Liver (tissue), 7 donors: ENCODE measurements at regions not wholly inside any gene's neighbourhood (a gene's known extent, or its start where the extent isn't known, plus 50 kb on each side); places are given as distances from the start of the nearest gene placed in this dataset.

Source experiments
- DNase-seq: peaks from one replicate; pipeline ENCODE4 v3.0.0-alpha.2; 2017; ENCODE audit warnings: low spot score
- H3K27ac ChIP-seq, 2 donors: one replicate each; pipeline ENCODE4 v1.7.0; 2013; ENCODE audit warnings: inconsistent platforms in 2 of 2, low read length in 2 of 2, control low read depth in 1 of 2, low read depth in 1 of 2, mild to moderate bottlenecking in 1 of 2
- H3K27me3 ChIP-seq, 4 donors: one replicate each; pipeline versions ENCODE4 v1.6.1 to v1.7.0; 2013; ENCODE audit warnings: low read length in 3 of 4, inconsistent platforms in 1 of 4, mild to moderate bottlenecking in 1 of 4, moderate library complexity in 1 of 4; ENCODE audit not compliant: control insufficient read depth in 4 of 4, insufficient read depth in 4 of 4
- H3K36me3 ChIP-seq, 4 donors: one replicate each; pipeline versions ENCODE4 v1.6.1 to v1.7.0; 2013; ENCODE audit warnings: low read length in 3 of 4, mild to moderate bottlenecking in 3 of 4, low read depth in 1 of 4, moderate library complexity in 1 of 4; ENCODE audit not compliant: control insufficient read depth in 4 of 4, insufficient read depth in 3 of 4
- H3K4me1 ChIP-seq, 4 donors: one replicate each; pipeline versions ENCODE4 v1.6.1 to v1.7.0; 2013; ENCODE audit warnings: low read length in 3 of 4, mild to moderate bottlenecking in 3 of 4, moderate library complexity in 1 of 4; ENCODE audit not compliant: control insufficient read depth in 4 of 4, insufficient read depth in 4 of 4
- H3K4me3 ChIP-seq, 3 donors: one replicate each; pipeline versions ENCODE4 v1.6.1 to v1.7.0; 2013; ENCODE audit warnings: low read length in 3 of 3, control low read depth in 1 of 3, low read depth in 1 of 3, mild to moderate bottlenecking in 1 of 3
- H3K9ac ChIP-seq, 2 donors: one replicate each; pipeline ENCODE4 v1.7.0; 2013; ENCODE audit warnings: low read length in 2 of 2, mild to moderate bottlenecking in 2 of 2, moderate library complexity in 2 of 2, control low read depth in 1 of 2, low read depth in 1 of 2
- H3K9me3 ChIP-seq, 4 donors: one replicate each; pipeline versions ENCODE4 v1.6.1 to v1.7.0; 2013; ENCODE audit warnings: low read length in 3 of 4; ENCODE audit not compliant: control insufficient read depth in 4 of 4
- ATF3 ChIP-seq: IDR thresholded peaks from 2 replicates; pipeline ENCODE4 v1.6.1; 2016; ENCODE audit warnings: antibody characterized with exemption
- CTCF ChIP-seq: fragments of 150-350 bp; IDR thresholded peaks from 2 replicates; pipeline ENCODE4 v1.5.1; 2017; ENCODE audit warnings: improper control_type of control experiment, low read depth, low read length; ENCODE audit not compliant: missing input control
- EGR1 ChIP-seq, 2 donors: IDR thresholded peaks; 2 replicates each; pipeline ENCODE4 v1.6.1; 2016 to 2018; ENCODE audit warnings: antibody characterized with exemption in 2 of 2, low read depth in 2 of 2
- FOXA1 ChIP-seq: IDR thresholded peaks from 2 replicates; pipeline ENCODE4 v1.6.1; 2016; ENCODE audit warnings: antibody characterized with exemption
- FOXA2 ChIP-seq: IDR thresholded peaks from 2 replicates; pipeline ENCODE4 v1.6.1; 2016; ENCODE audit warnings: antibody characterized with exemption
- GABPA ChIP-seq, 2 donors: IDR thresholded peaks in 1 of 2; conservative IDR thresholded peaks in 1 of 2; 2 replicates each; pipeline ENCODE4 v1.6.1; 2016; ENCODE audit warnings: antibody characterized with exemption in 2 of 2, mild to moderate bottlenecking in 1 of 2, moderate library complexity in 1 of 2
- HNF4A ChIP-seq, 2 donors: conservative IDR thresholded peaks; 2 replicates each; pipeline ENCODE4 v1.6.1; 2016; ENCODE audit warnings: antibody characterized with exemption in 2 of 2, mild to moderate bottlenecking in 2 of 2
- HNF4G ChIP-seq: IDR thresholded peaks from 2 replicates; pipeline ENCODE4 v1.6.1; 2016; ENCODE audit warnings: antibody characterized with exemption
- JUND ChIP-seq, 2 donors: IDR thresholded peaks; 2 replicates each; pipeline ENCODE4 v1.6.1; 2016; ENCODE audit warnings: antibody characterized with exemption in 2 of 2
- MAX ChIP-seq: IDR thresholded peaks from 2 replicates; pipeline ENCODE4 v1.6.1; 2016; ENCODE audit warnings: antibody characterized with exemption
- NR2F2 ChIP-seq: IDR thresholded peaks from 2 replicates; pipeline ENCODE4 v1.6.1; 2016; ENCODE audit warnings: antibody characterized with exemption
- RAD21 ChIP-seq, 2 donors: IDR thresholded peaks; 2 replicates each; pipeline ENCODE4 v1.6.1; 2016; ENCODE audit warnings: antibody characterized with exemption in 2 of 2, mild to moderate bottlenecking in 2 of 2
- REST ChIP-seq: IDR thresholded peaks from 2 replicates; pipeline ENCODE4 v1.6.1; 2016; ENCODE audit warnings: antibody characterized with exemption, mild to moderate bottlenecking
- RXRA ChIP-seq, 2 donors: IDR thresholded peaks; 2 replicates each; pipeline ENCODE4 v1.6.1; 2017 to 2018; ENCODE audit warnings: antibody characterized with exemption in 2 of 2, mild to moderate bottlenecking in 1 of 2
- SP1 ChIP-seq: IDR thresholded peaks from 2 replicates; pipeline ENCODE4 v1.6.1; 2018; ENCODE audit warnings: antibody characterized with exemption, mild to moderate bottlenecking
- TAF1 ChIP-seq: conservative IDR thresholded peaks from 2 replicates; pipeline ENCODE4 v1.6.1; 2016; ENCODE audit warnings: antibody characterized with exemption, mild to moderate bottlenecking
- YY1 ChIP-seq: IDR thresholded peaks from 2 replicates; pipeline ENCODE4 v1.6.1; 2016; ENCODE audit warnings: antibody characterized with exemption, mild to moderate bottlenecking
- ZBTB33 ChIP-seq: IDR thresholded peaks from 2 replicates; pipeline ENCODE4 v1.6.1; 2016; ENCODE audit warnings: antibody characterized with exemption
- donor health status: healthy.
- donor health status: healthy.
- donor health status: healthy.
- donor health status: healthy.

GRCh38 chr6:120410586-120410985, 923.7 kb downstream of the TBC1D32 start (continued):
- TF ChIP-seq NR2F2 (no peak), SP1 (no peak), HNF4A (conservative IDR thresholded peaks at IDR 0.05) (no peak), MAX (no peak), ZBTB33 (no peak), TAF1 (no peak), FOXA1 (no peak)

- no peak overlapping the region for H3K27ac ChIP-seq
- no peaks in the 10 kb centered on the region for H3K9me3 ChIP-seq
- no peaks in the 10 kb centered on the region for H3K4me1 ChIP-seq
- no peak for DNase-seq
- TF ChIP-seq MAX: no peak
- no peak for TF ChIP-seq RAD21 (IDR thresholded peaks at IDR 0.05)
- no peak for TF ChIP-seq FOXA1
- TF ChIP-seq ZBTB33: no peak
- TF ChIP-seq GABPA (IDR thresholded peaks at IDR 0.05 in 1 of 2, conservative IDR thresholded peaks at IDR 0.05 in 1 of 2): no peak
- no peak for TF ChIP-seq RXRA (IDR thresholded peaks at IDR 0.05)
- TF ChIP-seq NR2F2: no peak
- TF ChIP-seq JUND (IDR thresholded peaks at IDR 0.05): no peak
- no peak for TF ChIP-seq SP1
- TF ChIP-seq REST: no peak
- no peak for TF ChIP-seq TAF1
- TF ChIP-seq YY1: no peak
- no peak for TF ChIP-seq CTCF
- TF ChIP-seq EGR1 (IDR thresholded peaks at IDR 0.05; ENCODE audit: low read depth in 2 of 2): no peak
- TF ChIP-seq ATF3: no peak
- TF ChIP-seq HNF4G: no peak
- TF ChIP-seq HNF4A (conservative IDR thresholded peaks at IDR 0.05): no peak
- no peak for TF ChIP-seq FOXA2
- H3K27me3 ChIP-seq: no peaks in the 10 kb centered on the region
- no peak overlapping the region for H3K4me3 ChIP-seq
- no peak overlapping the region for H3K9ac ChIP-seq
- no peaks in the 10 kb centered on the region for H3K36me3 ChIP-seq
These were observed 926.6 kb downstream of the TBC1D32 start for GRCh38 chr6:120407696-120408095.
